OCI-LY3 (cell line): ENCODE measurements at regions not wholly inside any gene's neighbourhood (a gene's known extent, or its start where the extent isn't known, plus 50 kb on each side); places are given as distances from the start of the nearest gene placed in this dataset.

Experiments
- H2AFZ ChIP-seq: fragments of 200-600, 300-600 bp; shearing (Covaris generic); 2 replicates; pipeline ENCODE4 v1.6.0; 2014; ENCODE audit warnings: antibody characterized with exemption, low read depth, low read length
- H3K27ac ChIP-seq: fragments of 200-600, 300-600 bp; sonication (generic); 2 replicates; pipeline ENCODE4 v1.5.1; 2014; ENCODE audit warnings: mild to moderate bottlenecking, low read length, moderate library complexity, mixed read lengths
- H3K27me3 ChIP-seq: fragments of 200-600, 300-600 bp; sonication (generic); 2 replicates; pipeline ENCODE4 v1.6.1; 2014; ENCODE audit warnings: low read depth, low read length, mixed read lengths
- H3K36me3 ChIP-seq: fragments of 200-600, 300-600 bp; sonication (generic); replicated peaks from 2 replicates; pipeline ENCODE3; 2014; ENCODE audit warnings: low read depth, low read length, mixed read lengths
- H3K4me1 ChIP-seq: fragments of 300-600, 200-600 bp; sonication (generic); 2 replicates; pipeline ENCODE4 v1.6.1; 2014; ENCODE audit warnings: low read length, mixed read lengths
- H3K4me2 ChIP-seq: fragments of 200-600, 300-600 bp; sonication (generic); 2 replicates; pipeline ENCODE4 v1.6.1; 2014; ENCODE audit warnings: low read length, mixed read lengths
- H3K4me3 ChIP-seq: fragments of 300-600, 200-600 bp; sonication (generic); 2 replicates; pipeline ENCODE4 v1.5.1; 2014; ENCODE audit warnings: antibody characterized with exemption, mild to moderate bottlenecking, low read length, moderate library complexity
- H3K79me2 ChIP-seq: fragments of 300-600, 200-600 bp; shearing (Covaris generic); 2 replicates; pipeline ENCODE4 v1.6.1; 2014; ENCODE audit warnings: mild to moderate bottlenecking, low read length, mixed read lengths
- H3K9ac ChIP-seq: fragments of 300-600, 200-600 bp; shearing (Covaris generic); 2 replicates; pipeline ENCODE4 v1.6.0; 2014; ENCODE audit warnings: mild to moderate bottlenecking, low read length, moderate library complexity
- H3K9me3 ChIP-seq: fragments of 200-600, 300-600 bp; shearing (Covaris generic); 2 replicates; pipeline ENCODE4 v1.6.1; 2014; ENCODE audit warnings: low read length, mixed read lengths; ENCODE audit not compliant: insufficient read depth
- H4K20me1 ChIP-seq: fragments of 200-600, 300-600 bp; sonication (generic); 2 replicates; pipeline ENCODE4 v1.6.1; 2016; ENCODE audit warnings: low read length, mixed read lengths; ENCODE audit not compliant: insufficient read depth
- EZH2phosphoT487 ChIP-seq: fragments of 200-600 bp; shearing (Covaris generic); IDR thresholded peaks from 2 replicates; pipeline ENCODE4 v1.6.1; 2018; ENCODE audit warnings: antibody characterized with exemption, mixed run types, low read depth
- TF ChIP-seq, protein P1 (sequence below): fragments of 200-600, 300-600 bp; sonication (generic); IDR thresholded peaks from 2 replicates; pipeline ENCODE4 v1.5.1; 2014; ENCODE audit warnings: antibody characterized with exemption, low read length, low read depth

DNA sequence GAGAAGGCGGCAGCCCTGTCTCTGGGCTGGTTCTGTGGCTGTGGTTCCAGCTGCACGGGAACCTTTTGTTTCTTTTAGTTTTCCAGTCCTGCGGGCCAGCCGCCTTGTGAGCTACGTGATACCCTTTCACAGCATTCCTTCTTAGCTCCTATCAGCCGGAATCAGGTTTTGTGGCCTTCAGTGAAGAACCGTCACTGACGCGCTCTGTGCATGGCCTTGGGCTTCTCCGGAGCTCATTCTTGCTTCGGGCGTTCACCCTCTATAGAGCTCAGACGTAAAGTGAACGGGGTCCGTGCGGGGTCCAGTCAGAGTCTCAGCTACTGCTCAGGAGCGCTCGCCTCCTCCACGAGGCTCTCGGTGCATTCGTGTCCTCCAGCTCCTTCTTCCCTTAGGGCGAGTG lies 166.7 kb downstream of the FAM43A start:
- no peak overlapping the region for H3K4me3 ChIP-seq
- 0 out of 2 replicates have a peak, but pooled peaks cover 7% of the 10 kb centered on the region for H3K4me1 ChIP-seq
- no peak overlapping the region for H2AFZ ChIP-seq
- no peaks in the 10 kb centered on the region for H3K9me3 ChIP-seq
- no peak overlapping the region for H3K27ac ChIP-seq
- no peak overlapping the region for H3K9ac ChIP-seq
- H3K27me3 ChIP-seq, result no peaks in the 10 kb centered on the region
- no peaks in the 10 kb centered on the region for H3K36me3 ChIP-seq
- H3K79me2 ChIP-seq, result no peaks in the 10 kb centered on the region
- no peaks in the 10 kb centered on the region for H4K20me1 ChIP-seq
- TF ChIP-seq, protein P1, sequence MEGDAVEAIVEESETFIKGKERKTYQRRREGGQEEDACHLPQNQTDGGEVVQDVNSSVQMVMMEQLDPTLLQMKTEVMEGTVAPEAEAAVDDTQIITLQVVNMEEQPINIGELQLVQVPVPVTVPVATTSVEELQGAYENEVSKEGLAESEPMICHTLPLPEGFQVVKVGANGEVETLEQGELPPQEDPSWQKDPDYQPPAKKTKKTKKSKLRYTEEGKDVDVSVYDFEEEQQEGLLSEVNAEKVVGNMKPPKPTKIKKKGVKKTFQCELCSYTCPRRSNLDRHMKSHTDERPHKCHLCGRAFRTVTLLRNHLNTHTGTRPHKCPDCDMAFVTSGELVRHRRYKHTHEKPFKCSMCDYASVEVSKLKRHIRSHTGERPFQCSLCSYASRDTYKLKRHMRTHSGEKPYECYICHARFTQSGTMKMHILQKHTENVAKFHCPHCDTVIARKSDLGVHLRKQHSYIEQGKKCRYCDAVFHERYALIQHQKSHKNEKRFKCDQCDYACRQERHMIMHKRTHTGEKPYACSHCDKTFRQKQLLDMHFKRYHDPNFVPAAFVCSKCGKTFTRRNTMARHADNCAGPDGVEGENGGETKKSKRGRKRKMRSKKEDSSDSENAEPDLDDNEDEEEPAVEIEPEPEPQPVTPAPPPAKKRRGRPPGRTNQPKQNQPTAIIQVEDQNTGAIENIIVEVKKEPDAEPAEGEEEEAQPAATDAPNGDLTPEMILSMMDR, result no peak
- no peak for TF ChIP-seq EZH2phosphoT487
- H3K4me2 ChIP-seq, result no peak overlapping the region

DNA sequence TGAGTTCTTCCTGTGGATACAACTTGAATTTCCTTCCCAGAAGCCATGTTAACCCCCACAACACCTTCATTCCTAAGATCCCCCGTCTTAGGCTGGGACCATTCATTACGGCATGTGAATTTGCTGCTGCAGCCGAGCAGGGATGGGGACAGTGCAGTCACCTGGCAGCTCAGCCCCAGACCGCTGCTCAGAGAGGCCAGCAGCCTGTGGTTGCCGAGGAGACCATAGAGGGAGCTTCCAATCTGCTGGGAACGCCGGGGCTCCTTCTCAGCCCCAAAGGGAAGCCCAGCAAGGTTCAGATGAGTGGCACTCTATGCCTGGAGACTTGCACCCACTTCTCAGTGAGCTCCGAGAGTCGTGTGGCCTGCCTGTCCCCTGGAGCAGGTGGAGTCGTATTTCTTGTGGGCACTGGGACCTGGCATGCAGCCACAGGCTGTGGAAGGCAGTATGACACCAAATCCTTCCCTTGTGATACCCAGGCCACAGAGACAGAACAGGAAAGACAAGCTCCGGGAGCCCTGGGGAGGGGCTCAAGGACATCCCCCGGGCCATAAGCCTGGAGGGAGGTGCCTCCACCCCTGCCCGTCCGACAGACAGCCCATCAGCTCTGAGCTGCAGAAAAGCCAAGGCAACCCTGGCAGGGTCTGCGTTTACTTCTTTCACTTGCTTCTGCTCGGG lies 167.3 kb downstream of the FAM43A start:
- Histone ChIP-seq H3K27ac (no peak overlapping the region), H2AFZ (no peak overlapping the region), H3K79me2 (no peaks in the 10 kb centered on the region), H3K9ac (no peak overlapping the region), H3K9me3 (no peaks in the 10 kb centered on the region), H4K20me1 (no peaks in the 10 kb centered on the region), H3K36me3 (no peaks in the 10 kb centered on the region), H3K4me1 (0 out of 2 replicates have a peak, but pooled peaks cover 7% of the 10 kb centered on the region), H3K4me3 (no peak overlapping the region), H3K27me3 (0 out of 2 replicates have a peak, but pooled peaks cover 4% of the 10 kb centered on the region), H3K4me2 (no peak overlapping the region)
- TF ChIP-seq, protein P1, result no peak
- no peak for TF ChIP-seq EZH2phosphoT487

- H3K79me2 ChIP-seq, result no peaks in the 10 kb centered on the region
- H3K36me3 ChIP-seq, result no peaks in the 10 kb centered on the region
- H3K4me1 ChIP-seq, result 0 out of 2 replicates have a peak, but pooled peaks cover 7% of the 10 kb centered on the region
- H3K9me3 ChIP-seq, result no peaks in the 10 kb centered on the region
- no peak overlapping the region for H2AFZ ChIP-seq
- no peak for TF ChIP-seq EZH2phosphoT487
- TF ChIP-seq, protein P1, result no peak
- H3K9ac ChIP-seq, result no peak overlapping the region
- no peak overlapping the region for H3K27ac ChIP-seq
- H3K4me3 ChIP-seq, result no peak overlapping the region
- H3K27me3 ChIP-seq, result 0 out of 2 replicates have a peak, but pooled peaks cover 4% of the 10 kb centered on the region
- no peaks in the 10 kb centered on the region for H4K20me1 ChIP-seq
- no peak overlapping the region for H3K4me2 ChIP-seq
These were observed 168.5 kb downstream of the FAM43A start for GRCh38 chr3:194854206-194854605.

DNA sequence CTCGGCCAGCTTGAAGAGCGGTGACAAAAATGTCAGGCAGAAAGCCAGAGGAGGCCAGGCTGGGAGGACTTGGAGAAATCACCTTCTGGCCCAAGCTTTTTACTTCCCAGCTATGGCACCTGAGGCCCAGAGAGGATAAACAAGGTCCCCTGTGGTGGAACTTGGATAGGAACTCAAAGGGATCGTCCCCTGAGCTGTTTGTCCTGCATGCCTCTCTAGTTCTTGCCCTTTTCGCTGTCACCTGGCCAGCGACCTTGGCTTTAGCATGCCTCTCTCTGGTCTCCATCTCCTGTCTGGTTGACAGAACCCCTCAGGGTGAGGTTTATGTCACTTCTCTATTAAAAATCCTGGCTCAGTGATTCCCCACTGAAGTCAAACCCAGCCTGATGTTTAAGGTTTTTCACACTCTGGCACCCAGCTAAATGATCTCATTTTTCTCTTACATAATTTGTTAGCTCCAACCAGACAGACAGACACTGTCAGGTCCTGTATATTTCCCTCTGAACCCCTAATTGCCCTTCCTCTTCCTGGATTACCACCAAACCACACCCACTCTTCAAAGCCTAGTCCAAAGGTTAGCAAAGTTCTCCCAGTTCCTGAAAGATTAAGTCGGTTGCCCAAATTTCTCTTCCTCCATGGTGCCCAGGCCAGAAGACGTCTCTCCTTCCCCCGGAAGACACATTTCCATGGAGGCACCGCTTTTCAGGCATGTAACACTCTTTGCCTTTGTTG lies 169.1 kb downstream of the FAM43A start:
- no peak overlapping the region for H3K9ac ChIP-seq
- H3K27ac ChIP-seq, result no peak overlapping the region
- no peaks in the 10 kb centered on the region for H4K20me1 ChIP-seq
- no peaks in the 10 kb centered on the region for H3K79me2 ChIP-seq
- no peak overlapping the region for H3K4me3 ChIP-seq
- TF ChIP-seq, protein P1, result no peak
- TF ChIP-seq EZH2phosphoT487, result no peak
- no peak overlapping the region for H3K4me2 ChIP-seq
- H3K27me3 ChIP-seq, result 0 out of 2 replicates have a peak, but pooled peaks cover 4% of the 10 kb centered on the region
- H3K4me1 ChIP-seq, result 0 out of 2 replicates have a peak, but pooled peaks cover 7% of the 10 kb centered on the region
- no peaks in the 10 kb centered on the region for H3K9me3 ChIP-seq
- H2AFZ ChIP-seq, result no peak overlapping the region
- H3K36me3 ChIP-seq, result no peaks in the 10 kb centered on the region
